NCI-H2227 (cell line): ENCODE measurements at regions not wholly inside any gene's neighbourhood (a gene's known extent, or its start where the extent isn't known, plus 50 kb on each side); places are given as distances from the start of the nearest gene placed in this dataset.
A peak's percentile ranks its signal among the peaks of the same experiment; 100 is the strongest.

ENCODE experiments used
- DNase-seq: peaks from one replicate; lab custom pipeline; 2025; ENCODE audit not compliant: unreplicated experiment; lab: John Stamatoyannopoulos, UW

- no peak for DNase-seq
Observed at GRCh38 chr2:4551691-4552474, 848.5 kb downstream of the DCDC2C start.

- DNase-seq, result no peak
Observed at GRCh38 chr2:4553241-4553640, 849.9 kb downstream of the DCDC2C start.

GRCh38 chr2:4556135-4556896 lies 852.9 kb downstream of the DCDC2C start:
- no peak for DNase-seq

GRCh38 chr2:4561196-4561595 lies 857.8 kb downstream of the DCDC2C start:
- DNase-seq, result no peak

- peak; percentile 18 for DNase-seq
Observed at GRCh38 chr2:4576075-4576474, 872.7 kb downstream of the DCDC2C start.

GRCh38 chr2:4579977-4580376 lies 876.6 kb downstream of the DCDC2C start:
- DNase-seq, result no peak

- no peak for DNase-seq
Observed at GRCh38 chr2:4585057-4585635, 881.8 kb downstream of the DCDC2C start.

- no peak for DNase-seq
Observed at GRCh38 chr2:4588606-4589005, 885.2 kb downstream of the DCDC2C start.

- DNase-seq, result no peak
Observed at GRCh38 chr2:4591261-4591660, 887.9 kb downstream of the DCDC2C start.

GRCh38 chr2:4597400-4597799 lies 894.0 kb downstream of the DCDC2C start:
- DNase-seq, result no peak

- DNase-seq, result no peak
Observed at GRCh38 chr2:4604767-4605166, 901.4 kb downstream of the DCDC2C start.

- DNase-seq, result no peak
Observed at GRCh38 chr2:4618141-4618540, 914.8 kb downstream of the DCDC2C start.

- DNase-seq, result no peak
Observed at GRCh38 chr2:4618630-4619228, 915.4 kb downstream of the DCDC2C start.

GRCh38 chr2:4628998-4629501 lies 925.7 kb downstream of the DCDC2C start:
- DNase-seq, result peak; percentile 94

GRCh38 chr2:4635289-4635688 lies 931.9 kb downstream of the DCDC2C start:
- peak; percentile 4 for DNase-seq

GRCh38 chr2:4653991-4654390 lies 950.6 kb downstream of the DCDC2C start:
- no peak for DNase-seq

- DNase-seq, result no peak
Observed at GRCh38 chr2:4656326-4656725, 953.0 kb downstream of the DCDC2C start.

GRCh38 chr2:4662161-4662779 lies 958.9 kb downstream of the DCDC2C start:
- peak; percentile 46 for DNase-seq

- no peak for DNase-seq
Observed at GRCh38 chr2:4668381-4668780, 965.0 kb downstream of the DCDC2C start.

GRCh38 chr2:4670331-4670730 lies 967.0 kb downstream of the DCDC2C start:
- no peak for DNase-seq

GRCh38 chr2:4673025-4673489 lies 969.7 kb downstream of the DCDC2C start:
- peak; percentile 93 for DNase-seq
